Ureter (tissue), 1 donor: ENCODE measurements at regions not wholly inside any gene's neighbourhood (a gene's known extent, or its start where the extent isn't known, plus 50 kb on each side); places are given as distances from the start of the nearest gene placed in this dataset.

Experiments used
- DNase-seq: peaks from one replicate; pipeline ENCODE4 v3.0.0-alpha.2; 2020; ENCODE audit warnings: low spot score
- donor health status: DM: yes; HTN: yes; CAD: no.

DNA sequence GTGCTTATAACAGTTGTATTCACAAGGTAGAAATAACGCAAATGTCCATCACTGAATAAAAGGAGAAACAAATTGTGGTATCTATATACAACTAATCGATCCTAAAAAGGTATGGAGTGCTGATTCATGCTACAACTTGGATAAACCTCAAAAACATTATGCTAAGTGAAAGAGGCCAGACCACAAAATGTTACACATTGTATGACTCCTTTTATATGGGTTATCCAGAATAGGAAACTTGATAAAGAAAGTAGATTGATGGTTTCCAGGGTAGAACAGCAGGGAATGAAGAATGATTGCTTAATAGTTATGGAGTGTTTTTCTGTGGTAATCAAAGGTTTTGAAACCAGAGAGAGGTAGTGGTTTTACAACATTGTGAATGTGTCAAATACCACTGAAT is 432.2 kb upstream of the TRIB2 start:
- no peak for DNase-seq

GRCh38 chr2:12286347-12286746 is 430.4 kb upstream of the TRIB2 start:
- no peak for DNase-seq

DNA sequence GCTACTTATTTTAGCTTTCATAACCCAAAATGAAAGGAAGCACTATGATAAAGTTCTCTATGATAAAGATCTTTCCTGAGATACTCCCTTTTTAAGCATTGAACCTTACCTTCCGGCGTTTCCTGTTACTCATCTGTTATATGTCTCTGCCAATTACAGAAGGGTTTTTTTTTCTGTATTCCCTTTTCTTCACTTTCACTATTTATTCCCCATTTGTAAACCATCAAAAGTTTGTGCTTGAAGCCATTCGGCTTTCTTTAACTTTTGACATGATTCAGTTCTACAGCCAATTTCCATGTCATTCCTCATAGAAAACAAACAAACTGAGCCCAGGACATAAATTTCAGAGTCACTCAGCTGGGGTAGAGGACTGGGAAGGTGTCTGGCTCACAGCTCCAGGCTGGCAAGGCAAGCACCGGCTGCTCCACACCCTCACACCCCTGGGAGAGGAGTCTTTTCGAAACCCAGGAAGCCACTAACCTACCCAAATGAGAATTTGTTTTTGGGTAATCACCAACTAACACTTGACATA is 429.4 kb upstream of the TRIB2 start:
- DNase-seq, result no peak

- DNase-seq, result no peak
Measured at GRCh38 chr2:12288048-12288447, 428.7 kb upstream of the TRIB2 start.

DNA sequence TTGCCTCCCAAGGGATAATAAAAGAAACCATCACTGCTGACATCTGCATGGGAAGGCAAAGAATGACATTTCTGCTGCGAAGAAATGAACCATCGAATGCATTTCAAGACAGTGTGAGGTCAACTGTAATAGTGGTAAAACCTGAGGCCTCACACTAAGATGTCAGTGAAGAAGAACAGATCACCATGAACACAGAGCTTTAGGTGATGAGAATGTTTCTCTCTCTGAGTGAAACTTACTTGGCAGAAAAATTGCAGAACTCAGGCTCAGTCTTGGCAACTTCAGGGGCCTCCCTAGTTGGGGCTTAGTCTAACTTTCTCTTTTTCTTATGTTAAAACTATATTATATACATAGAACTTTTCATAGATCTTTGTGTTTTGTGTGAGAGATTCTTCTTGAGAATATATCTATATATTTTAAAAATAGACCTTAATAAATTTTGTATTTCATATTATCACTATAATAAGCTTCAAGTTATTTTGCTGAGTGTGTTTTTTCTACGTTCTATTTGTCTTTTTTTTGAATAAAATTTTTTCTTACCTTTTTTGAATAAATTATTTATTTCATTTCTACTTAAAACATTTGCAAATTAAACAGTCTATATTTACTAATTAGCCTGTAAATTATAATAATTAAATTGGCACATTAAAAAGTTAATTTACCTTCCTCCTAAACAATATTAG is 427.5 kb upstream of the TRIB2 start:
- no peak for DNase-seq

GRCh38 chr2:12291303-12291702 is 425.4 kb upstream of the TRIB2 start:
- no peak for DNase-seq

DNA sequence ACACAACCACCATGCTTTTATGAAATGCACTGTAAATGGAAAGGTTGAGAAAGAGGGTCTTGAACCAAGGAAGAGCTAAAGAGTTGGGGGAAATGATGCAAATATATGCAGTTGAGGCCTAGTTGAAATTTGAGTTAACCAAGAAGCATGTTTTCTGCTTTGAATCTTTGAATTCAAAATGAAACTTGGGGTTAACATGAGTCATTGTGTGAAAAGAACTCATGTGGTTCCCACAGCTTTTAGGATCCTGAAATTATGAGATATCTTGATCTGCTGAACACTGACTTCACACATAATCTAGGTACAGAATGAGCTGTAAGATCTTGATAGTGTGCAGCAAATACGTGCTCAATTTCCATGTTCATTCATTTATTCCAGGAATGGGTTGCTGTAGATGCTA is 422.9 kb upstream of the TRIB2 start:
- no peak for DNase-seq

DNA sequence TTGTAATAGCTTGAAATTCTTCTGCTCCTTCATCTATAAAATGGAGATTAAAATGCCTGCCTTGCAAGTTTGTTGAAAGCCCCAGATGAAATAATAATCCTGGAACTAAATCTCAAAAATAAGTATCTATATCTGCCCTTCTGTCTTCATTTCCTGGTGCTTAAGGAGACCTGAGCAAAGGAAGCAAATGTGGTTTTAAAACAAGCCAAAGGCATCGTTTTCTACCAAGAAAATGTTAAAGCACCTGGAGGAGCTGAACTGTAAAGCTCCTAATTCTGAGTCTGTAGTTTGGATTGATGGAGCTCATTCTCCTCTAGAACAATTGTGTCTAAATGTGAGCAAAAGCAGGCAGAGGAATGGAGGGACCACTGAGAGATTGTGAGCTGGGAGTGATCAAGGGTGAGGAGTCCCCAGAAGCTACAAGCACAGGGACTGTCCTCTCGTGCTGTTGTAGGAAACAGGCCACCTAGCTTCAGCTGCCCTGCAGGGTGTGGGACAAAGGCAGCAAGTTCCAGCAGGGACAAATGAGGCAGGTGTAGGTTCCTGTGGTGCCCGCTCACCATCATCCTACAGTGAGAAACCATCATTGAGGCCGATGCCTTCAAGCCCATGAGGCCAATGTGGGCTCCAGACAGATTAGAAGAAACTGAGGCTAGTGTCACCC is 420.7 kb upstream of the TRIB2 start:
- DNase-seq, result no peak

DNA sequence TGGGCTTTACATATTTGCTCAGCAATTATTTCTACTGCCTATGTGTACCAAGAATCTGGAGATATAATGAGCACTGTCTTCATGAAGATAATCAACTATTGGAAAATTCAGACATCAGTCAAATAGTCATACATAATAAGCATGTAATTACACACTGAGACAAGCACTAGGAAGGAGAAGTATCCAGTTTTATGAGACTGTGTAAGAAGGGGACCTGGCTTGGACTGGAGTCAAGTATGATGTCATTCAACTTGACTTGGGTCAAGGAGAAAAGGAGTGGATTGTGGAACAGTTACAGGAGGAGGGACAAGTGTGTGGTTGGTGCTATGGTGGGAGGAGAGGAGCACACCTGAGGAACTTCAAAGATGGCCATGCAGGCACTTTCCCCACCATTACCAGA is 419.8 kb upstream of the TRIB2 start:
- DNase-seq, result no peak

DNA sequence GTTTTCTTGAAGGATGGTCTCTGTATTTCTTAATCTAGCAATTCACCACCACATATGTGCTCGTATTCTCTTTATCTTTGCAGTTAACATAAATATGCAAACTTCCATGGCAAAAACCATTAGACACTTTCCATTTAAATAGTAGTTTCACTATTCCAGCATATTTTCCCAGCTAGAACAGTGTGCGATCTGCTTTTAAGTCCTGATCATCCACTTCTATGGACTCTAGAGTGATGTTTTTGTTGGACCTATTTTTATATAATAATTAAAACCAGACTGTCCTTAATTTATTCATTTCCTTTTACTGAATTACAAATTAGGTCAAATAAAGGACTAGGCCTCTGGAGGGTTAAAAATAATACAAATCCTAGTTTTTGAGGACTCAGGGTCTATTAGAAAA is 418.4 kb upstream of the TRIB2 start:
- no peak for DNase-seq

GRCh38 chr2:12299431-12299830 is 417.3 kb upstream of the TRIB2 start:
- no peak for DNase-seq

DNA sequence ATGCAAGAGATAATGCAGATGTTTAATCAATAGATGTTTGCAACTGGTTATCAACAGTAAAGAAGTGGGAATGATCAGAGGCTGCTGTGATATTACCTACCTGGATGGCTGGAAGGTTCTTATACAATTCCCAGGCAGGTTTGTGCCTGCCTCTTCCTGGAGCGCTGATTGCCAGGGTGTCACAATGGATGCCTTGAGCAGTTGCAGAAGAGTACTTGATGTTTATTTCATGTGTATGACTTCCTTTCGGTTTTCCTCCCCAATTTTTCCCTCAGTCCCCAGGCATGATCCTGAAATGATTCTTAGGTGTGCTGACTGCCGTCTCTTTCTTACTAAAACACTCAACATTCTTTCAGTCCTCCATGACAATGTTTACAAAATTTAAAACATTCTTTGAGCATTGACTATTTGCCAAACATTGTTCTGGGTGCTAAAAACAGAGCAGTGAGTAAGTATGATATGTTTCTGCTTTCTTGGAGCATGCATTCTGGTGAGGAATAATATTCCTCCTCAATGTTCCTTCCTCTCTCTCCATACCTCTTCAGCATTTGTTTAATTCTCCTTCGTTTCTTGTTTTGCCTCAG is 416.6 kb upstream of the TRIB2 start:
- DNase-seq, result no peak

DNA sequence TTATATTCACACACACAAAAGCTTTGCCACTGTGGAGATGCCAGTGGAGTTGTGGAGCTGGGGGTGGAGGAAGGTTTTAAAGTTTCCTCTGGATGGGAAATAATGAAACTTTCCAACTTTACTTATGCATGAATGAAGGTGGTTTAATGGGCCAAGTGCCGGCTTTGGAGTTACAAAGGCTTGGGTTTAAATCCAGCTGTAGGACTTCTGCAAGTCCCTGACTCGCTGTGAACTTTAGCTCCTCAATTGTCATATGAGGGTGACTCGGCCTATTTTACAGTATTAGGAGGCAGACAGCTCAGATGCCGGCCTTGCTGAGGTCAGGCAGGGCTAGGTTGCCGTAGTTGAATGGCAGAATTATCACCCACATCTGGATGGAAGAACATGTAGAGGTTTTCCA is 415.8 kb upstream of the TRIB2 start:
- DNase-seq, result no peak

GRCh38 chr2:12302140-12302539 is 414.6 kb upstream of the TRIB2 start:
- DNase-seq, result no peak

DNA sequence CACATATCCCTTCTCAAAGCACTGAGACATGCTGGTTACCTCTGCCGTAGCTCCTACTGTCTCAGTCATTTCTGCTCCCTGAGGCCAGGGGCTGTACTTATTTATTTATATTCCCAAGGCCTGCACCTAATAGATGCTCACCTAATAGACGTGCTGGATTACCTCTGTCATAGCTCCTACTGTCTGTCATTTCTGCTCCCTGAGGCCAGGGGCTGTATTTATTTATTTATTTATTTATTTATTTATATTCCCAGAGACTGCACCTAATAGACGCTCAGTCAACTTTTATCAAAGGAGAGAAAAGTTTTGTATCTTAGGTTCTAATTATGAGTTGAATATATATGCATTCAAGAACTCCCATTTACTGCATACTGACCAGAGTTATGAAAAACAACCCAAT is 414.0 kb upstream of the TRIB2 start:
- no peak for DNase-seq

GRCh38 chr2:12303181-12304030 is 413.3 kb upstream of the TRIB2 start:
- no peak for DNase-seq

GRCh38 chr2:12304564-12305171 is 412.1 kb upstream of the TRIB2 start:
- no peak for DNase-seq

DNA sequence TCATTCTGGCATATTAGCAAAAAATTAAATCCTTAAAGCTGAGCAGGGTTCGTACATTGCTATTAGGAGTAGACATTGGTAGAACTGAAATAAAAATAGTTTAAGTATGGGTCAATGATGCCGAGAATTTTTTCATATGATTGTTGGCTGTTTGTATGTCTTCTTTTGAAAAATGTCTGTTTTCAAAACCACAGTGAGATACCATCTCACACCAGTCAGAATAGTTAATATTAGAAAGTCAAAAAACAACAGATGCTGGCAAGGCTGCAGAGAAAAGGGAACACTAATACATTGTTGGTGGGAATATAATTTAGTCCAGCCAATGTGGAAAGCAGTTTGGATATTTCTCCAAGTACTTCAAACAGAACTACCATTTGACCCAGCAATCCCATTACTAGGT is 410.8 kb upstream of the TRIB2 start:
- DNase-seq, result no peak

DNA sequence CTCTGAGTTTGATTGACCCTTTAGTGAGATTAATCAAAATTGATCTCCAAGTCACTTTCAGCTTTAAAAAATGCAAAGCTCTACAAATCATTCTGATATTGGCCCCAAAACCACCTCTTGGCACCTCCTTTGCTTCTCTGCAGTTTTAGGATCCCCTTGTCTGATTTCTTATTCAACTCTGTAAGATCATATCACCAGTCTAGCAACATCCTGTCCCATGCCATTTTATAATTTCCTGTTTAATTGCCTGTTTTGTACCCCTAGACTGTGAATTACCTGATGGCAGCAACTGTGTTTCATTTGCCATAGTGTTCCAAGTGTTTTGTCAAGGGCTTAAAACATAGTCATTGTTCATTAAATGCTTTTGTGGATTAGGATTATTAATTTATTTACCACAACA is 406.3 kb upstream of the TRIB2 start:
- no peak for DNase-seq

DNA sequence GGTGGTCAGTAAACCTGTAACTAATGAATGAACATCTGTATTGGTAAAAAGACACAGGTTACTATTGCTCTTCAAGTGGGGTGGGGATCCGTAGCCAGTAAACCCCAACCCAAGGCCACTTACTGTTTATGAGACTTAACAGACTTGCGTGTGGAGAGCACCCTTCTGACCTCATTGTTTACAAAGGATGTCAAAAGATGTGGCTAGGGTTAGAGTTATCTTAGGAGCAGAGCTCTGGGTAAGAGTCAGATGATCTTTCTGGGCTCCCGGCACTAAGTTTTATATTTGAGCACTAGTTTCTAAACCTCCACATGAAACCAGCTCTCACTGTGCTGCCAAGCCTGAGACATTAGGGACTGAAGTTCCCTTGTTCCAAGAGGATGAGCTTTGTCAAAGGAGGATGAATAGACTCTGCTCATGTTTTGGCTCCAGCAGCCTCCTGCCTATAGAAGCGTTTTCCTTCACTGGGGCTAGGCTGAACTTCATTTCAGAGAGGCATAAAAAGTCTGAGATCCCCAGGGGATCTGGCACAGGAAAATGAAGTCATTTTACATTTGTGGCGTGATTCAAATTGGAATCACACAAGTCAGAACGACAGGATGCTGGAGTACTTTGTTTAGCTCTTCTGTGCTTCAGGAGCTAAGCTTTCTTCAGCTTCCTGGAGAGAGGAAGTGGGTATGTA is 403.1 kb upstream of the TRIB2 start:
- DNase-seq, result no peak

DNA sequence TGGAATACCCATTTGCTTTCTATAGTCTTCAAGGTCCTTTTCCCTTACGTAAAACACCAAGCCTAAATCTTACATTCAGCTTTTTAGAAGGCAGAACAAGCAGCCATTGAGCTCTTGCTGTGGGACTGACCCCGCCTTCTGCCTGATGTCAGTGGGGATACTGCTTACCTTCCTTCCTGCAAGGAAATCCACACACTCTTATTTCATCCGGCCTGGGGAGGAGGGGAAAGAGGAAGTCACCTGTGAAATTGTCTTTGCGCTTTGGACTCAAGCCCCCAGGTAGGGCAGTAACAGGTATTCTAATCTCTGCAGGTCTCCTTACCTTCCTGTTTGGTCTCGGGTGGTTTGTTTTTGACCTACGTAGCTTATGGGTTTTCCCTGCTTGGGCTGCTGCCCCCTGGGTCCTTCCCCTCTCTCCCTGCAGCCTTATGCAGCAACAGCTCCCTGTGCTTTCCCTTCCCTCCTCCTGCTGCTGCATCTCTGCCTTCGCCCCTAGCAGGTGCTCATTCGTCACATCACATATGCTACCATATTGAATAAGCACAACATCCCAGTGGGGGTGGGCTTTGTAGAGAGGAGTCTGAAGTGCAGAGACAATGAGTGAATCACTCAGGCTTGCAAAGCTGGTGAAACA is 402.5 kb upstream of the TRIB2 start:
- no peak for DNase-seq
